WI38 (cell line): ENCODE measurements at regions not wholly inside any gene's neighbourhood (a gene's known extent, or its start where the extent isn't known, plus 50 kb on each side); places are given as distances from the start of the nearest gene placed in this dataset.

Source experiments
- H3K4me3 ChIP-seq: 2 replicates; pipeline ENCODE4 v1.5.1; 2011; ENCODE audit warnings: low read depth, mild to moderate bottlenecking, control low read depth, low read length
- CTCF ChIP-seq: IDR thresholded peaks from 2 replicates; pipeline ENCODE4 v1.5.1; 2012; ENCODE audit warnings: low read depth, mild to moderate bottlenecking, control low read depth, low read length

GRCh38 chr2:39607538-39608262 is 58.0 kb upstream of the TMEM178A start:
- H3K4me3 ChIP-seq: no peak overlapping the region
- TF ChIP-seq CTCF: no peak

DNA sequence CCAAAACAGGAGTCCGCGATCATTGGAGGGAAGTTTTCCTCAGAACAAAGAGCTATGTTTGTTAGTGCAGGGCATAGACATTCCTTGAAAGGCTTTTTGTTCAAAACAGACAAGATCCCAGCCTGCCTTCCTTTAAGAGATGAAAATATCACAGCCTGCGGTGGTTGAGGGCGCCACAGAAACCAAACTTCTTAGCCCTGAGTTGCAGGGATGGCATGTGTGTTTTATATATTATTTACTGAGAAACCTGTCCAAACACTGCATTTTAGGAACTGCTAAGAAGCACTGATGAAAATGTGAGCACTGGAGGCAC is 57.5 kb upstream of the TMEM178A start:
- TF ChIP-seq CTCF: no peak
- H3K4me3 ChIP-seq: no peak overlapping the region

DNA sequence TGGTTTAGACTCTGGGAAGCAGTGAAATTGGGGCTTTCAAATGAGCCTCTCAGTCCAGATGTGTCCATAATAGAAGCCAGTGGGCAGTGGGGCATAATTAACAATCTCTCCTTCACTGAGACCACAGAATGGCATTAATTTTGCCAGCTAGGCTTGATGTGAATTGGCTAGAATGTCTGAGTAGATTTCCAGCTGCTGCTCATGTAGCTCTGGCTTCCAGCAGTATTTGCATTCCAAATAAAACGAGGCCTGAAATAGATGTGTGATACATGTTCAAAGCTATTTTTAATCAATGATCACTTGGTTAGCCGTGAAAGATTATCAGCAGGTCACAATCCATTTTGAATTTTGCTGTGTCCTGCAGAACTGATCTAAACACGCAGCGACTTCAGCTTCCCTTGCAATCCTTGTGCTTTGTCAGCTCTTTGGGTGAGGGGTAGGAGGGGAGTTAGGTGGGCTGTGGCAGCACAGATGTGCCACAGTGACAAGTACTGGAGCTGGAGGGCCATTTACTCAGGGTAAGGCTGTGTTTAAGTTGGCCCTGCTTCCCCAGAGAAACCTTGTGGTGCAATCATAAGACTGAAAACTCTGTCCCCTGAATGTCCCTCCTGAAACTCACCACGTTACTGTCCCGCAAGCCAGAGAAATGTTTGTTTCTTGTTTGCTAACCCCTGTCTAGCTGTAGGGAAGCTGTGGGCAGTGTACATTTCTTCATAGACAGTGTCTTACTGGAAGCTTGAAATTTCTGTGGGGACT is 56.9 kb upstream of the TMEM178A start:
- H3K4me3 ChIP-seq: no peak overlapping the region

DNA sequence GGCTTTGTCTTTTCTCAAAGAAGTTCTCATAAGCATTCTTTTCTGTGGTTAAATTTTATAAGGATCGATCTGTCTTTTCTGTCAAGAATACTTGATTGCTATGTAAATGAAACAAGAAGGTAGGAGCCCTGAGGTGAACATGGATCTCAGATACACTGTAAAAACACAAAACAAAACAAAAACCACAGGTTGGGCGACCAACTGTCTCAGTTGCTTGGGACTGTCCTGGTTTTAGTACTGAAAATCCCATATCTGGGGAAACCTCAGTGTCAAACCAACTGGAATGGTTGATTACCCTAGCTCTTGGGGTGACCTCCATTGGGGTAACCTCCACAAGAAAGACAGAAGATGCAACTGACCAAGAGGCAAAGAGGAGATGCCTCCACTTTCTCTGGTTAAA is 55.8 kb upstream of the TMEM178A start:
- TF ChIP-seq CTCF: no peak
- no peak overlapping the region for H3K4me3 ChIP-seq

More for the DNA sequence above, 56.9 kb upstream of the TMEM178A start:
- no peak for TF ChIP-seq CTCF

GRCh38 chr2:39615675-39616074 is 50.0 kb upstream of the TMEM178A start:
- no peak overlapping the region for H3K4me3 ChIP-seq
- TF ChIP-seq CTCF: no peak
